PC-3 (cell line): ENCODE measurements at regions not wholly inside any gene's neighbourhood (a gene's known extent, or its start where the extent isn't known, plus 50 kb on each side); places are given as distances from the start of the nearest gene placed in this dataset.

Experiments used
- CTCF ChIP-seq: fragments of 300-600 bp; sonication (generic); conservative IDR thresholded peaks from 2 replicates; pipeline ENCODE4 v1.5.1; 2017; ENCODE audit warnings: antibody characterized with exemption, low read depth, mild to moderate bottlenecking, low read length
- EZH2 ChIP-seq: fragments of 300-600 bp; sonication (generic); IDR thresholded peaks from one replicate; pipeline ENCODE4 v1.6.1; 2017; ENCODE audit warnings: antibody characterized with exemption, mild to moderate bottlenecking, low read length; ENCODE audit not compliant: unreplicated experiment
- EZH2phosphoT487 ChIP-seq: fragments of 300-600 bp; sonication (generic); IDR thresholded peaks from 2 replicates; pipeline ENCODE4 v1.6.1; 2018; ENCODE audit warnings: mild to moderate bottlenecking, antibody characterized with exemption, low read length, borderline replicate concordance

- TF ChIP-seq CTCF (no peak), EZH2phosphoT487 (no peak), EZH2 (no peak)
Measured at GRCh38 chr6:14889188-14889587, 356.7 kb upstream of the JARID2 start.
